HepG2 (cell line): ENCODE measurements at regions not wholly inside any gene's neighbourhood (a gene's known extent, or its start where the extent isn't known, plus 50 kb on each side); places are given as distances from the start of the nearest gene placed in this dataset.

Source experiments
- ATAC-seq: fragments of 200-7000 bp; cut with Tn5 transposase; 3 replicates; pipeline ENCODE4 v1.9.1; 2020; ENCODE audit warnings: mild to moderate bottlenecking, moderate library complexity
- BruUV-seq: library from RNA; stranded (reverse); fragments of 400-500 nt; replicated peaks from 2 replicates; lab custom pipeline; 2021; lab: Mats Ljungman, UMichigan
- CTCF ChIA-PET: fragments of 300-600 bp; formaldehyde crosslinking; extraction: SDS; loops from one replicate; lab custom pipeline; 2021; ENCODE audit warnings: low total read pairs, inconsistent platforms, low intra/inter-chr PET ratio; lab: Yijun Ruan, JAX
- POLR2A ChIA-PET: fragments of 350-600 bp; sonication (Branson Sonifier 250); formaldehyde crosslinking; loops from one replicate; lab custom pipeline; 2020; ENCODE audit warnings: antibody characterized with exemption, inconsistent platforms; lab: Yijun Ruan, JAX
- DNase-seq: peaks from one replicate; pipeline ENCODE4 v3.0.0-alpha.2; 2015; ENCODE audit warnings: low spot score
- FAIRE-seq: peaks from 3 replicates; lab custom pipeline; 2011; peaks lifted over from hg19 to GRCh38; lab: Jason Lieb, UNC
- H2AFZ ChIP-seq: one replicate; pipeline ENCODE4 v1.6.1; 2011; ENCODE audit warnings: low read length, inconsistent platforms
- H3K27ac ChIP-seq: fragments of 300-600 bp; 3 replicates; pipeline ENCODE4 v1.8.0; 2011; ENCODE audit warnings: mixed run types, mild to moderate bottlenecking, mixed read lengths, low read length, inconsistent platforms; ENCODE audit not compliant: insufficient read depth; ENCODE audit errors: extremely low read length
- H3K27me3 ChIP-seq, 2 experiments: fragments of 200-600 bp in 1 of 2; 2 replicates in 1 of 2; 3 replicates in 1 of 2; pipeline versions ENCODE4 v1.6.0 to v1.8.0; 2011; ENCODE audit warnings: low read length in 2 of 2, mild to moderate bottlenecking in 2 of 2, moderate library complexity in 2 of 2, inconsistent platforms in 1 of 2; ENCODE audit not compliant: insufficient read depth in 2 of 2, control insufficient read depth in 1 of 2
- H3K36me3 ChIP-seq, 2 experiments: fragments of 200-600 bp in 1 of 2; replicated peaks in 1 of 2; 2 replicates in 1 of 2; 3 replicates in 1 of 2; pipeline versions ENCODE4 v1.5.1 to v1.8.0; 2011; ENCODE audit warnings: low read length in 2 of 2, inconsistent platforms in 1 of 2; ENCODE audit not compliant: insufficient read depth in 2 of 2, control insufficient read depth in 1 of 2
- H3K4me1 ChIP-seq: 2 replicates; pipeline ENCODE4 v1.5.1; 2012; ENCODE audit warnings: low read length, inconsistent platforms; ENCODE audit not compliant: insufficient read depth
- H3K4me2 ChIP-seq: 2 replicates; pipeline ENCODE4 v1.6.0; 2011; ENCODE audit warnings: low read depth, low read length, inconsistent platforms
- H3K4me3 ChIP-seq, 3 experiments: fragments of 200-600 bp in 1 of 3; sonication (generic), shearing (Covaris generic) in 1 of 3; replicated peaks in 1 of 3; 2 replicates each; pipeline ENCODE4 v1.5.1; 2011 to 2016; ENCODE audit warnings: low read length in 3 of 3, inconsistent platforms in 2 of 3, low read depth in 2 of 3, mild to moderate bottlenecking in 2 of 3, control low read depth in 1 of 3, mixed read lengths in 1 of 3; ENCODE audit not compliant: insufficient read depth in 1 of 3
- H3K79me2 ChIP-seq: one replicate; pipeline ENCODE4 v1.6.1; 2011; ENCODE audit warnings: low read length, inconsistent platforms; ENCODE audit not compliant: insufficient read depth
- H3K9ac ChIP-seq: 2 replicates; pipeline ENCODE4 v1.6.0; 2011; ENCODE audit warnings: mild to moderate bottlenecking, low read depth, low read length, inconsistent platforms; ENCODE audit not compliant: insufficient read depth
- H3K9me3 ChIP-seq: 2 replicates; pipeline ENCODE4 v1.5.1; 2012; ENCODE audit warnings: mild to moderate bottlenecking, low read length
- H4K20me1 ChIP-seq: 2 replicates; pipeline ENCODE4 v1.6.0; 2011; ENCODE audit warnings: inconsistent platforms, mild to moderate bottlenecking, low read length, moderate library complexity; ENCODE audit not compliant: insufficient read depth
- AHR ChIP-seq: IDR thresholded peaks from 2 replicates; pipeline ENCODE4 v1.6.1; 2018; ENCODE audit warnings: missing genetic modification reagents, missing compliant biosample characterization
- CBX5 ChIP-seq: sonication (generic); formaldehyde crosslinking; IDR thresholded peaks from 2 replicates; pipeline ENCODE4 v1.4.0; 2020; ENCODE audit warnings: missing genetic modification reagents, borderline replicate concordance
- DMAP1 ChIP-seq: IDR thresholded peaks from 2 replicates; pipeline ENCODE4 v1.6.1; 2016
- GATA4 ChIP-seq: sonication (generic); IDR thresholded peaks from 2 replicates; pipeline ENCODE4 v1.6.1; 2016; ENCODE audit warnings: antibody characterized with exemption, low read depth, borderline replicate concordance
- NCOA2 ChIP-seq: sonication (generic); formaldehyde crosslinking; IDR thresholded peaks from 2 replicates; pipeline ENCODE4 v1.8.0; 2022; ENCODE audit warnings: inconsistent platforms
- PHF20 ChIP-seq: sonication (generic); formaldehyde crosslinking; IDR thresholded peaks from 2 replicates; pipeline ENCODE4 v1.5.0; 2020; ENCODE audit warnings: mild to moderate bottlenecking, missing genetic modification reagents
- PTBP1 ChIP-seq: fragments of 200-400 bp; formaldehyde crosslinking; IDR thresholded peaks from 2 replicates; pipeline ENCODE4 v1.6.1; 2018; ENCODE audit warnings: low read length, low read depth; ENCODE audit not compliant: poor library complexity, severe bottlenecking
- SNRNP70 ChIP-seq: fragments of 200-400 bp; formaldehyde crosslinking; IDR thresholded peaks from 2 replicates; pipeline ENCODE4 v1.6.1; 2017; ENCODE audit warnings: mild to moderate bottlenecking, low read depth, low read length, moderate library complexity
- SUZ12 ChIP-seq: fragments of 150-350 bp; IDR thresholded peaks from 2 replicates; pipeline ENCODE4 v1.6.1; 2014; ENCODE audit warnings: low read depth, low read length
- ZNF441 ChIP-seq: sonication (generic); formaldehyde crosslinking; IDR thresholded peaks from 2 replicates; pipeline ENCODE4 v1.7.0; 2021; ENCODE audit warnings: missing genetic modification reagents, borderline replicate concordance
- ZNF800 ChIP-seq: sonication (generic); formaldehyde crosslinking; IDR thresholded peaks from 2 replicates; pipeline ENCODE4 v1.4.0; 2020; ENCODE audit warnings: missing genetic modification reagents
- ZNF891 ChIP-seq: sonication (generic); formaldehyde crosslinking; IDR thresholded peaks from 2 replicates; pipeline ENCODE4 v1.5.0; 2020; ENCODE audit warnings: mild to moderate bottlenecking, missing genetic modification reagents
- WGBS: methylation state at CpG from one replicate; pipeline ENCODE4 v1.1.6; 2017; ENCODE audit warnings: low lambda C conversion rate; 5-methylcytosine and 5-hydroxymethylcytosine counted together
- in situ Hi-C: cut with HindIII; loops from 2 replicates; pipeline ENCODE4 v1.10.0; 2017; ENCODE audit warnings: low pct_unique_long_range_greater_than_20kb; ENCODE audit not compliant: extremely low pct_ligation_motif_present
- intact Hi-C: fragments of 100-400 bp; cut with micrococcal nuclease; formaldehyde crosslinking; loops from one replicate; pipeline ENCODE4 v1.10.0; 2022; ENCODE audit not compliant: unreplicated experiment
- TF ChIP-seq, protein P1 (sequence below): IDR thresholded peaks from 2 replicates; pipeline ENCODE4 v1.6.1; 2016; ENCODE audit warnings: control low read depth

DNA sequence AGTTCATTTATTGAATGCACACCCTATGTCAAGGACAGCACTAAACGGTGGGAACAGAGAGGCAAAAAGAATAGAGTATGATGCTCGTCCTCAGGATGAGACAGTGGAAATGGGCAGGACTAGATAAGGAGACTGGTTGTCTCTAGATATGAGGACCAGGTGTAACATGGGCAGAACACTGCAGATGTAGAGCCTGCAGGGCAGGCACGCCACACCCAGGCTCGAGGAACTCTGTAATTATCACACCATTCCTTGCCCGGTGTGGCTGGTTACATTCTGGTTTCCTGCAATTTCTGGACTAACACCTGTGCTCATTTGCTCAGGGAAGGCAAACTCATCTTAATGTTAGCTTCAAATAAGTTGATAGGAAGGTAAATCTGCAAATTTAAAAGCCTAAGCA, 334.4 kb downstream of the DHX15 start:
- intact Hi-C loops = no loop called here
- FAIRE-seq (no peak), ATAC-seq (no peak)

More for the DNA sequence above, 334.4 kb downstream of the DHX15 start:
- POLR2A ChIA-PET = no interaction called here
- Histone ChIP-seq H3K36me3 (no peaks in the 10 kb centered on the region), H4K20me1 (no peaks in the 10 kb centered on the region), H3K27me3 (no peaks in the 10 kb centered on the region; a peak in 1 of 5 replicates), H3K4me3 (no peak overlapping the region), H3K27ac (no peak overlapping the region), H3K9ac (no peak overlapping the region), H3K79me2 (no peaks in the 10 kb centered on the region), H2AFZ (no peak overlapping the region), H3K9me3 (no peaks in the 10 kb centered on the region), H3K4me2 (no peak overlapping the region), H3K4me1 (no peaks in the 10 kb centered on the region)
- TF ChIP-seq, protein P1, sequence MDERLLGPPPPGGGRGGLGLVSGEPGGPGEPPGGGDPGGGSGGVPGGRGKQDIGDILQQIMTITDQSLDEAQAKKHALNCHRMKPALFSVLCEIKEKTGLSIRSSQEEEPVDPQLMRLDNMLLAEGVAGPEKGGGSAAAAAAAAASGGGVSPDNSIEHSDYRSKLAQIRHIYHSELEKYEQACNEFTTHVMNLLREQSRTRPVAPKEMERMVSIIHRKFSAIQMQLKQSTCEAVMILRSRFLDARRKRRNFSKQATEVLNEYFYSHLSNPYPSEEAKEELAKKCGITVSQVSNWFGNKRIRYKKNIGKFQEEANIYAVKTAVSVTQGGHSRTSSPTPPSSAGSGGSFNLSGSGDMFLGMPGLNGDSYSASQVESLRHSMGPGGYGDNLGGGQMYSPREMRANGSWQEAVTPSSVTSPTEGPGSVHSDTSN (CRISPR knock-in tag) = no peak
- TF ChIP-seq CBX5 (CRISPR knock-in tag) (no peak), PTBP1 (no peak), ZNF891 (no peak), SNRNP70 (no peak), SUZ12 (no peak), ZNF441 (CRISPR knock-in tag) (no peak), PHF20 (no peak), AHR (CRISPR knock-in tag) (no peak), ZNF800 (CRISPR knock-in tag) (no peak), DMAP1 (CRISPR knock-in tag) (no peak), GATA4 (no peak), NCOA2 (CRISPR knock-in tag) (no peak)
- in situ Hi-C loops = no loop called here
- DNase-seq = no peak
- no TSS peak for BruUV-seq
- WGBS = 6% methylated on average over 5 of the region's 5 CpGs
- CTCF ChIA-PET = no interaction called here
